HG03280 (cell line): ENCODE measurements at regions not wholly inside any gene's neighbourhood (a gene's known extent, or its start where the extent isn't known, plus 50 kb on each side); places are given as distances from the start of the nearest gene placed in this dataset.
"Not testable (repeated sequence)": the region's sequence is repeated elsewhere in the genome, so short reads cannot be mapped to it uniquely, and the experiment has no call there.

Experiments used
- ATAC-seq: cut with Tn5 transposase; IDR thresholded peaks from one replicate; pipeline ENCODE4 v1.9.1; 2021; ENCODE audit warnings: mild to moderate bottlenecking, moderate library complexity; ENCODE audit not compliant: unreplicated experiment

DNA sequence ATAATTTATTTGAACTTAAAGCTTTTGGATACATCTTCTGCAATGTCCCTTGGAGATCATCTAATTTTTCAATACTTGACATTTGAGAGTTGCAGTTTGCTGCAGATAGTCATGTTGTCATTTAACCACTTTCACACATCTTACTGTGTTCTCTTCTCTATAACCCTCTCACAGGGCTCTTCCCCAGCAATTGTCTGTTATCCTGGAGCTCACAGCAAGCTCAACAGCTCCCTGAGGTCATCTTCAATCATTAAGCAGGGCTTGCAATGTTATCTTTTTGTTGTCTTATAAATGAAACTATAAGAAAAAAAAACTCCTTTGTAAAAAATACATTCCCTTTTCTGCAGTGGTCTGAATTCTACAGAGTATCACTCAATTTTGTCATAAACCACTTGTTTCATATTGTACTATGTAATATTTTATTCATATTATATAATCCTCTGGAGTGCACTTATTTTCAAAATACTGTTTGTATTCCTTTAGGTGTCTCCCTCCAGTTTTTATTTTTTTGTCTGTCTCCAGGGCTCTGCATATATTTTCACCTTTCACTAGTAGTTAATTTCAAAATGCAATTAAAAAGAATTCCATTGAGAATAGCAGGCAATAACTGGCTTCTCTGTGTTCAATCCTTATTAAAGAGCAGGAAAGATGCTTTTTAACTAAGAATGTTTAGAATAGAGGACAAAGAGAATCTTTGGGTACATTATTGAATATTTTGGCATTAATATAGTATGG, 106.3 kb upstream of the ARSJ start:
- no peak for ATAC-seq

DNA sequence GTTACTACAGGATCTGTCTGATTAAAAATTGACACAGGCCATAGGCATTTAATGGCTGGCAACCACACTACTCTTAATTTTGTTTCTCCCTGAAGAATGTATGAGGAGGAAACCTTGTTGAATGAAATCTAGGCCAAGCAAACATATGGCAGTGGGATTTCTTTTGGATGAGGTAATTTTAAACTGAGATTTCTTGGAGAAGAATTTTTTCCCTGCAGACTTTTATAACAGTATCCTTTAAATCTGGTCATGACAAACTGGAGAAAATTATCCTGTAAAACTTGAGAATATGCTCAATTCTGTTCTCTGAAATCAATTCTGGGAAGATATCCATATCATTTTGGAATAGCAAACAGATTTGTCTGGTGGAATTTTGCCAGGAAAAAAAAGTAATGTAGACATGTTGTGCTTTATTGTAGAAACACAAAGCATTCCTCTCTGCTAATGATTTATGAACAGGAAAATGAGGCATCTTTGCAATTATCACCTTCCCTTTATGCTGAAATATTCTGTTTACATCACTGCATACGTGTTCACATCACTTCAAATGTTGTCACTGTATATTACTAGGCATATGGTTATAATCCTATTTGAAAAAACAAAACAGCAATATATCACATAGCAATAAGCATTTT, 108.3 kb upstream of the ARSJ start:
- ATAC-seq: no peak

DNA sequence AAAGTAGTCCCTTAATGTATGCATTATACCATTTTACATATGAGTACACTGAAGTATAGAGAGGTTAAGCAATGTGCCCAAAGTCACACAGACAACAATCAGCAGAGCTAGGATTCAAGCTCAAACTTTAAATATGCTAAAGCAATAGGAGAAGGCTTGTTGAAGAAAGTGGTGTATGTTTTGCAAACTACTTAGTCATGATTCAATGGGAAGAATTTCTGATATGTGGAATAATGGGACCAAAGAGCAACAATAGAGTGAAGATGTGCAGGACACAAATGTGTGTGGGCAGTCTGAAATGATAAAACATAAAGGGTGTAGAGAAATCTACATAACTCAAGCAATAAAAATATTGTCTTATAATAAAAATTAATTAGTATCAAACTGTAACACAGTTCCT, 109.0 kb upstream of the ARSJ start:
- no peak for ATAC-seq

DNA sequence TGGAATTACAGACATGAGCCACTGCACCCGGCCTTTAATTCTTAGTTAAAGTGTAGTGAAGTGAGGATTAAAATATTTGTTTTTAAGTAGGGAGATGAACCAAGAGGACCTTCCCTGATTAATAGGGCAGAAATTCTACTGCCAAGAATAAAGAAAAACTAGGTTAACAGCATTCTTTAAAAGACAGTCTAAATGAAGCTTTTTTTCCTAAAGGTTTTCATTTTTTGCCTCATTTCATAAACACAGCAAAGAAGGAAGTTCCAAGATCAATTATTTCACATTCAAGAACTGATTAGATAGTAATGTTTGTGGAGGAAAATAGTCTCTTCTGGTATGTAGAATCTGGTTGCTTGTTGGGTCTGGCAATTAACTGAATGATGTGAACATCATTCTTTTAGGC, 112.1 kb upstream of the ARSJ start:
- ATAC-seq: no peak

DNA sequence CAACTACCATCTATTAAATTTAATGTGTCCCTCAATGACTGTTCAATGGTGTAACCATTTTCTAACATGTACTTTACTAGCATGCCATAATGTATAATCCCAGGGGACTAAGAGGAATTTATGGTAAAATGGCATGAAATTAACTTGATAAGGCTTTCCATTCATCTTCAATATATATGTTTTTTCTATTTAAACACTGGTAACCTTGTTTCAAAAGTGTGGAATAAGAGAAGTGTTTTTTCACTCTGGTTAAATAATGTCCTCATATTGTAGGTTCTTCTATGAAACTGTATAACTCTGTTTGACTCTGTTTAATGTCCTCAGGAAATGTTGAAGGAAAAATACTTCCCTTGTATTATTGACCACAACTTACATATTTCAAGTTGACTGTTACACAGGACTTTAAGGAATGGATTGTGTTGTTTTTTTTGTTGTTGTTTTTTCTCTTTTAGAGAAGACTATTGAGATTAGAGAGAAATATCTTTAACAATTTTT, 113.8 kb upstream of the ARSJ start:
- no peak for ATAC-seq

DNA sequence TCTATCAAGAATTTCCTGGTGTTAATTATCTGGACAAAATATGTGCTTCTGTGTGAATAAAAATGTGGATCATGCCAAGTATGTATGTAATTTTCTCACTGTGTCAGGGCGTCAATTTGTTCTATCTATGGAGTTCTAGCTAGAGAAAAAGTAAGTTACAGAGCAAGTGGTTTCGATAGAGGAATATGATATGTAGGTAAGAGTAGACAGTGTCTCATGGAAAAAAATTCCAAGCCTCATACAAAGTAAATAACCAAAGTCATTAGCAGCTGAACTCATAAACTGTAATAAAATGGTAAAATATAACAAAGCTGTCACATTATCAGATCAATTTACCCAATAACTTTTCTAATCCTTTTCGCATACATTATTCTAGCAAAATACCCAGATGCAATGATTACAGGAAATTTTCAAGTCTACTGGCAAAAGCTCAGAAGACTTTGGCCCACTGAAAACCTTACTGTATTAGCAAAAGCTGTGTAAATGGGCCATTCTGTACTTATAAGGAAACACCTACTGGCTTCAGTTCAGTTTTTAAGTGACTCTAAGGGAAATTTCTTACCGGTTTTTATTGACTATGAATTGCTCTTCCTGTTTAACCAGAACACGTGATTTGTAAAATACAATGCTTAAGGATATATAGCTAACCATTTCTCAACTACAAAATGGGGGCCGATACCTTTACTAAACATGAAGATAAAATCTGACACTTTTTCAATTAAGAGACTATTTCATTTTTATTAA, 121.0 kb upstream of the ARSJ start:
- ATAC-seq: no peak

DNA sequence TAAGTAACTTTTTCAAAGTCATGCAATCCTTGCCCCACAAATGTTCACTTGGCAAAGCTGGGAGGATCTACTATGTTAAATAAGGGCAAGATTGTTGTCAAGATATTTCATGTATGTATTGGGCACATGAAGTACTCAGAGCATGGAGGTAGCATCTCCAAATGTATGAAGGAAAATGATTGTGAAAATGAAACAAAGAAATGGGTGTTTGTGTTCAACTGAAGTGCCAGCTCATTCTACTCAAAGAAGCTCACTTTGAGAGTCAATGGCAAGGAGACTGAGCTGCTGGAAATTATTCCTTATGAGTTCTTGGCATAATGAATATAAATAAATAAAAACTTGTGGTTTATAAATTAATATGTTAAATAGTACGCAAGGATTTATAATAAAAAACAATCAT, 124.5 kb upstream of the ARSJ start:
- ATAC-seq: no peak

DNA sequence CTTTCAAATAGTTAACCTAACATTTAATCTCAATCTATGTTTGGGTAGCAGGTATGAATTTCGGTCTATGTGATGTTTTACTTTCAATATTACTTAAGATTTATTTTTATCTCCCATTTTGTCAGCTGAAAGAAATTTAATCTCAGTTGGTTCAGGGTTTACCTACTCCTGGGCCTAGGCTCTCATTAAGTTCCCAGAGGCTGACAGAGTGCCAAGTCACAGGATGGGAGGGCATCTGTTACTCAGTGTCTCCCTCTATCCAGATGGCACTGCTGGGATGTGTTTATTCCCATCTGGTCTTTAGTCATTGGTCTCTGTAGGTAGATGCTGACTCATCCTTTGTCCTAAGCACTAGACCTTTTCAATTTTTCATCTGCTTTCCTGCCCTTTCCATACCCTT, 129.4 kb upstream of the ARSJ start:
- no peak for ATAC-seq

DNA sequence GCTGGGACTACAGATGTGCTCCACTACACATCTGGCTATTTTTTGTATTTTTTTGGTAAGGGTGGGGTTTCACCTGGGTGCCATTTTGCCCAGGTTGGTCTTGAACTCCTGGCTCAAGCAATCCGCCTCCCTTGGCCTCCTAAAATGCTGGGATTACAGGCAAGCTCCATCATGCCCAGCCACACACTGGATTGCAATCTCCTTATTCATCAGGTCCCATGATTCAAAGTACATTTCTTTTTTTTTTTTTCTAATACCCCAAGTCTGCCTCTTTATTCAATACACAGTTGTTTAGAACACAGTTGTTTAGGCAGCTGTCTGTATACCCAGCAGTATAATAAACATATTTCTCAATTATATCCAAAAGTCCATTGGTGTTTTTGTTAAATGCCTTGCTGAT, 130.3 kb upstream of the ARSJ start:
- ATAC-seq: no peak

DNA sequence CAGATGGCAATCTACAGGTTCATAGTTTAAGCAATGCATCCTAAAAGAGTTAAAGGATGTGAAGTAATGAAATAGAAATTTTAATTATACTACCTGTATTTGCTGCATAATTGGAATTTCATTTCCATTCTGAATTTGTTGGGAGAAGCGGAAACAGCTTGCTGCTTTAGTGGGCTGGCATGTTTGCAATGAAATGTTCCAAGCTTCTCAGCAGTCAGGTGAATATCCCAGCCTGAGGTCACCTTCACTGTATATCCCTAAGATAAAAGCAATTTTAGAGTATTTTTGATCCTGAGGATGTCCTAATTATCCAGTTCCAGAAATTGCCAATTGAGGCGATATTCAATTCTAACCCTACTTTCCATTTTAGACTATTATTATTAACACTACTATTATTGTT, 136.1 kb upstream of the ARSJ start:
- no peak for ATAC-seq

DNA sequence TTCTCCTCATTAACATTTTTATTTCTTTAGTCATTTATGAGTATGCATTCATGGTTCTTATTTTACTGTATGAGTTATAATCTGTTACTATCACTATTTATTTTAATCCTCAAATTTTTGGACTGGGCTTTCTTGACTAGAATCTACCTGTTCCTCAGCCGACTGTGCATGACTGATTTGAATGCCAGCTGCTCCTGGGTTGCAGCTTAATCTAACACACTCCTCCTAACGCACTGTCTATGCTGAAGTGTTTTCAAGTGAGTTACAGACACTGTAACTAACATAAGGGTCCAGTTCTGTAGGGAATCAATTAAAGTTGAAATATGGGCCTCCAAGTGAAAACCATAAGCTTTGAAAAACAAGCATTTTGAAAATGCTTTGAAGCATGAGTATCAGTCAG, 137.4 kb upstream of the ARSJ start:
- no peak for ATAC-seq

DNA sequence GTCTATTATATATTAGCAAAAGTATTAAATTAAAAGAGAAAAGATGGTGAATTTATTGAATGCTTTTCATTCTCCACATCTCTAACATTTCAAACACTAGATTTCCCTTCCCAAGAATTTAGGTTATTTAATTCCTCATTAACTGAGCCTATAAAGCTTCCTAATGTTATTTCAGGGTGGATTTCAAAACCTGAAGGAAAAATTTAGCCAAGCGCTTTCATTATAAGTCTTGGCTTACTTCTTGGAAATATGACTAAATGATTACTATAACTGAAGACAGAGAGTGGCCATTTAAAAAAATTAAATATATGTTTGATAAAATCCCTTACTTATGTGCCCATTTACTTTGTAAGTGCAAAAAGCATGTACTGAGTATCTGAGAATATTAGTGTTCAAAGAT, 141.8 kb upstream of the ARSJ start:
- ATAC-seq: no peak

DNA sequence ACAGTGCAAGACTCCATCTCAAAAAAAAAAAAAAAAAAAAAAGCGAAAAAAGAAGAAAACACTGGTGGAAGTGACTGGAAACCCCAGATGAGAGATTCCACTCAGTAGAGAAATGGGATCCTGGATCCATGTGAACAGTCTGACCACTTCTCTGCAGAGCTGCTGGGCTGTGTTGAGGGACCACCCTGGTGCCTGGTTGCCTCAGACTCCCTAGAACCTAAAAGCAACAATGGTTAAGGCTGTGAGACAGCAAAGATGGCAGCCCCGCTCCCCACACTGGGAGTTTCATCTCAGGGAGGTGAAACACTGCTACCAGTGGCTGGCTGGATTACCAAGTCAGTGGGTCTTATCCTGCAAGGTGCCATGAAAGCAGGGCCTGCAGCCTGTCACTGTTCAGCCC, 152.8 kb upstream of the ARSJ start:
- no peak for ATAC-seq

DNA sequence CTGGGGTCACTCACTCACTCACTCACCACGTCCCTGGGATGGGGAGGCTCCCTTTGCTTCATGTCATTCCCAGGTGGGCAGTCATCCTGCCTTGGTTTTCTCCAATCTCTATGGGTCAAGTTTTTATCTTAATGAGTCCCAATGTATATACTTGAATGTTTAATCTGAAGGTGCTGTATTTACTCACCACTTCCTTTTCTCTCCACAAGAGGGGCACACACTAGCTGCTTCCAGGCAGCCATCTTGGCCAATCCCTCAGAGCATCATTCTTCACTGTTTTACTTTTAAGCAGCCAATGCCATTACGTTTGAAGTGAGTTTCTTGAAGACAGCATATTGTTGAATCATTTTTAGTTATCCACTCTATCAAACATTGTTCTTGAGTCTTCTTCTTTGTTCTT, 153.4 kb upstream of the ARSJ start:
- peak; percentile 82 for ATAC-seq

DNA sequence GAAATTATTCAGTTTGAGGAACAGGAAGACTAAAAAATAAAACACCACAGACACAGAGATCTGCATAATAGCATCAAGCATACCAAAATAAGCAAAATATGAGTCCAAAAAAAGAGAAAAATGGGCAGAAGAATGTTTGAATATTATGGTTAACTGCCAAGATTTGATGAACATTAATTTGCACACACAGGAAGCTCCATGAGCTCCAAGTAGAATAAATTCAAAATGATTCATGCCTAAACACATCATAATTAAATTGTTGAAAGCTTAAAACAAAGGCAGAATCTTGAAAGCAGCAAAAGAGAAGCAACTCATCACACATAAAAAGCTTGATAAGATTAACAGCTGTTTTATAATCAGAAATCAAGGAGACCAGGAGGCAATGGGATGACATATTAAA, 156.6 kb upstream of the ARSJ start:
- ATAC-seq: no peak

DNA sequence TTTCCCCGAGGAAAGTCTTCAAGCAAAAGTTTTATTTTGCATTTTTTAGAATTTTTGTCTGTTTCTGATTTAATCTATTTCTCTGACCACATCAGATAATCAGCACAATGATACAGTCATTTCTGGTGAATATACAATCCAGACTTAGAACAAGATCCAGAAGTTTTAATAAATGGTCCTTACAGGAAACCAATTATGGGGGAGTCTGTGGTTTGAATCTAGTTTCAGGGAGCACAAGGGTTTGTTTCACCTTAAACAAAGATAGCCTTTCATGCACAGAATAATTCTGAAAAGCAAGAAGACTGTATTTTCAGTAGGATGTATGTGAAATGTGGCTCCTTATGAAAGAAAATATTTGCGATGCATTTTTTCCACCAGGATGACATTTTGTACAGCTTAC, 158.5 kb upstream of the ARSJ start:
- no peak for ATAC-seq

DNA sequence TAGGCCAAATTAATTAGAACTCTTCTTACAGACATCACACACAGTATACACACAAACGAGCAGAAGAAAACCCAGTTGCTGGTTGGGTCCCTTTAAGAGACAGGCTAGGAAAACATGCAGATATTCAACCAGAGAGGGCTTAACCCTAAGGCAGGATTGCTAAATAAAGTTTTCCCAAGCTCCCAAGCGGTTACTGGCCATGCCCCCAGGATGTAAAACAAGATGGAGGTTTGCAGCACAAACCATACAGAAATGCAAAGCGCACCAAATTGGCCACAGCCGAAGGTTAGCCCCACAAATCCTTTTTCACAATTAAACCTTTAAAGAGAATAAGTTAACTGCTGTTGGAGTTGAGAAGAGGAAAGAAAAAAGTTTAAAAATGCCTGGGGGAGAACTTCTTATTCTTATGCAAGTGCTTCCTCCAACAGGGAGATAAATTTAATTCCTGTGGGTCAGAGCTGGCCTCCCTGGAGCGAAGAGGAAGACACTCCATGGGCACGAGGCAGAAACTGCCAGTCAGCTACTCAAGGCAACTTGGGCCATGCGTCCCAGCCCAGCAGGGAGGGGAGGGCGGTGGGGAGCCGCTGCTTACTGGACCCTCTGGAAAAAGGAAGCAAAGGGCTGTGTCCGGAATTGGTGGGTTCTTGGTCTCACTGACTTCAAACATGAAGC, 167.6 kb upstream of the ARSJ start:
- no peak for ATAC-seq

DNA sequence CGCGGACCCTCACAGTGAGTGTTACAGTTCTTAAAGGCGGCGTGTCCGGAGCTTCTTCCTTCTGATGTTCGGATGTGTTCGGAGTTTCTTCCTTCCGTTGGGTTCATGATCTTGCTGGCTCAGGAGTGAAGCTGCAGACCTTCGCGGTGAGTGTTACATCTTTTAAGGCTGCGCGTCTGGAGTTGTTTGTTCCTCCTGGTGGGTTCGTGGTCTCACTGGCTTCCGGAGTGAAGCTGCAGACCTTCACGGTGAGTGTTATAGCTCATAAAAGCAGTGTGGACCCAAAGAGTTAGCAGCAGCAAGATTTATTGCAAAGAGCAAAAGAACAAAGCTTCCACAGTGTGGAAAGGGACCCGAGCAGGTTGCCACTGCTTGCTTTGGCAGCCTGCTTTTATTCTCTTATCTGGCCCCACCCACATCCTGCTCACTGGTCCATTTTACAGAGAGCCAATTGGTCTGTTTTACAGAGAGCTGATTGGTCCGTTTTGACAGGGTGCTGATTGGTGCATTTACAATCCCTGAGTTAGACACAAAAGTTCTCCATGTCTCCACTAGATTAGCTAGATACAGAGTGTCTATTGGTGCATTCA, 168.3 kb upstream of the ARSJ start:
- not testable (repeated sequence) for ATAC-seq

DNA sequence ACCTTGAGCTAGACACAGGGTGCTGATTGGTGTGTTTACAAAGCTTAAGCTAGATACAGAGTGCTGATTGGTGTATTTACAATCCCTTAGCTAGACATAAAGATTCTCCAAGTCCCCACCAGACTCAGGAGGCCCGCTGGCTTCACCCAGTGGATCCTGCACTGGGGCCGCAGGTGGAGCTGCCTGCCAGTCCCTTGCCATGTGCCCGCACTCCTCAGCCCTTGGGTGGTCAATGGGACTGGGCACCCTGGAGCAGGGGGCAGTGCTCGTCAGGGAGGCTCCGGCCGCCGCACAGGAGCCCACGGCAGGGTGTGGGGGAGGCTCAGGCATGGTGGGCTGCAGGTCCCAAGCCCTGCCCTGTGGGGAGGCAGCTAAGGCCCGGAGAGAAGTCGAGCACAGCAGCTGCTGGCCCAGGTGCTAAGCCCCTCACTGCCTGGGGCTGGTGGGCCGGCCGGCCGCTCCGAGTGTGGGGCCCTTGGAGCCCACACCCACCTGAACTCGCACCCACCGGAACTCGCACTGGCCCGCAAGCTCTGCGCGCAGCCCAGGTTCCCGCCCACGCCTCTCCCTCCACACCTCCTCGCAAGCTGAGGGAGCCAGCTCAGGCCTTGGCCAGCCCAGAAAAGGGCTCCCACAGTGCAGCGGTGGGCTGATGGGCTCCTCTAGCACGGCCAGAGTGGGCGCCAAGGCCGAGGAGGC, 169.1 kb upstream of the ARSJ start:
- not testable (repeated sequence) for ATAC-seq

DNA sequence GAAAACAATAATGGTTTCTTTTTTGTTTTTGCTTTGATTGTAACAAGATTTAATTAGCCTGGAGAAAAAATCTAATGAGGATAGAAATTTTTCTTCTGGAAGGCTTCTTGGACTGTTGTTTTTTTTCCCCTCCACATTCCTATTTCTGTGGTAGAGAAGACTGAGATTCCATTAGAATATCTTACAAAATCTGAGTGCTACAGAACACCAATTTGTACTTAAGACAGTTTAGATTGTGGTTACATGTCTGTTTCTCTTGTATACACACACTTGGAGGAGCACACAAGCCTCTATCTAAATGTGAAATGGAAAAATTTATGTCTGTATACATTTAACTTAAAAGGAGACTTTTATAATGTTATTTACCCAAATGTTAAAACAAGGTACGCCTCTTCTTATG, 176.9 kb upstream of the ARSJ start:
- no peak for ATAC-seq

DNA sequence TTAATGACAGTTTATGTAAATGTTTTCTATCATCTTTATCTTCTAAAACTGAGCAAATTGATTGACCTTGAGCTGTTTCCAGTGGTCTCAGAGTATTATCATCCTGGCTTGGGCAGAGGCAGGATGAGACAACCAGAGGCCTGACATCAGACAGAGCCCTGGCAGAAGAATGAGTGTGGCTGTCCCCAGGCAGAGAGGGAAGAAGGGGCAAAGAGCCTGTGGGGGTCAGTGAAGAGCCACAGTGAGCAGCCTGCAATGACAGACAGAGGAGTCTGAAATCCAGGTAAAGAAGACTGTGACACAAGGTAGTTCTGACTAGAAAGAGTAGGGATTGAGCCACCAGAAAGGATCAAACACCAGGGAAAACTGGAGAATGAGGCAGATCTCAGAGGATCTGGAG, 182.4 kb upstream of the ARSJ start:
- no peak for ATAC-seq
